Right cardiac atrium (tissue), 2 donors: ENCODE measurements at regions not wholly inside any gene's neighbourhood (a gene's known extent, or its start where the extent isn't known, plus 50 kb on each side); places are given as distances from the start of the nearest gene placed in this dataset.

Experiments used
- microRNA-seq, 2 donors: library from miRNA; unstranded; fragments of <30 nt; microRNA quantifications; one replicate each; pipeline ENCODE4 v1.2.0, GENCODE V29; 2020 to 2021
- donor health status: DM: no; HTN: yes; CAD: no.
- donor health status: DM: no; HTN: no; CAD: no.

Small RNAs in the stretch of these regions (microRNA-seq; reads per million reads assigned to microRNA genes)
- 0 to 0.54 reads per million in 2 donors for gene MIR3143
